ENCODE measurements at regions not wholly inside any gene's neighbourhood (a gene's known extent, or its start where the extent isn't known, plus 50 kb on each side); places are given as distances from the start of the nearest gene placed in this dataset.

GRCh38 chr2:66822186-66822585 lies 387.3 kb downstream of the MEIS1 start:
- Histone ChIP-seq H3K9me3 (ENCODE audit: insufficient read depth, low read depth, low read length) (peaks cover 5% of the 10 kb centered on the region), H3K4me1 (ENCODE audit: control insufficient read depth in 1 of 2, insufficient read depth in 2 of 2, low read length in 2 of 2) (peaks cover 8 to 15% of the 10 kb centered on the region in 2 experiments), H2BK120ac (ENCODE audit: insufficient read depth, low read length, poor library complexity) (no peak overlapping the region), H3K27ac (ENCODE audit: low read depth, low read length) (no peak overlapping the region), H3K4ac (ENCODE audit: low read depth, low read length) (no peak overlapping the region), H4K12ac (ENCODE audit: low read depth, low read length) (no peak overlapping the region), H2AK5ac (ENCODE audit: low read length) (no peak overlapping the region), H2AFZ (ENCODE audit: insufficient read depth, low read length, poor library complexity) (no peak overlapping the region), H3K27me3 (ENCODE audit: insufficient read depth, low read length) (no peaks in the 10 kb centered on the region), H3K36me3 (ENCODE audit: control insufficient read depth in 1 of 2, insufficient read depth in 2 of 2, low read length in 2 of 2) (no peaks in the 10 kb centered on the region), H3K79me1 (ENCODE audit: low read length) (peaks cover 10% of the 10 kb centered on the region), H3K4me2 (ENCODE audit: low read length) (no peak overlapping the region), H2BK12ac (ENCODE audit: low read length) (no peak overlapping the region), H3K23ac (ENCODE audit: low read length) (no peak overlapping the region), H4K8ac (ENCODE audit: low read depth, low read length) (no peak overlapping the region), H2BK5ac (ENCODE audit: low read depth, low read length, poor library complexity) (no peak overlapping the region), H3K14ac (ENCODE audit: low read length) (no peak overlapping the region), H4K91ac (ENCODE audit: low read depth, low read length) (no peak overlapping the region), H3K79me2 (ENCODE audit: control insufficient read depth, insufficient read depth, low read length, poor library complexity) (no peaks in the 10 kb centered on the region), H3K4me3 (ENCODE audit: low read depth, low read length) (no peak overlapping the region), H3K9ac (ENCODE audit: low read length) (no peak overlapping the region), H3K18ac (ENCODE audit: low read length) (no peak overlapping the region)
- WGBS (ENCODE audit: extremely low coverage, insufficient coverage, insufficient read length), result no CpG with 5 or more reads among the region's 6 CpGs
- DNase-seq, result no peak

- no peak overlapping the region for H2AFZ ChIP-seq (ENCODE audit: insufficient read depth, low read length, poor library complexity)
- H2BK5ac ChIP-seq (ENCODE audit: low read depth, low read length, poor library complexity), result no peak overlapping the region
- no peak overlapping the region for H4K91ac ChIP-seq (ENCODE audit: low read depth, low read length)
- H4K8ac ChIP-seq (ENCODE audit: low read depth, low read length), result no peak overlapping the region
- no peaks in the 10 kb centered on the region for H3K27me3 ChIP-seq (ENCODE audit: insufficient read depth, low read length)
- H3K23ac ChIP-seq (ENCODE audit: low read length), result no peak overlapping the region
- H3K14ac ChIP-seq (ENCODE audit: low read length), result no peak overlapping the region
- H4K12ac ChIP-seq (ENCODE audit: low read depth, low read length), result no peak overlapping the region
- peaks cover 10 to 20% of the 10 kb centered on the region in 2 experiments for H3K4me1 ChIP-seq (ENCODE audit: control insufficient read depth in 1 of 2, insufficient read depth in 2 of 2, low read length in 2 of 2)
- no peak overlapping the region for H3K4me2 ChIP-seq (ENCODE audit: low read length)
- H3K9me3 ChIP-seq (ENCODE audit: insufficient read depth, low read depth, low read length), result peaks cover 5% of the 10 kb centered on the region
- no peak for DNase-seq
- H3K36me3 ChIP-seq (ENCODE audit: control insufficient read depth in 1 of 2, insufficient read depth in 2 of 2, low read length in 2 of 2), result no peaks in the 10 kb centered on the region
- H3K27ac ChIP-seq (ENCODE audit: low read depth, low read length), result no peak overlapping the region
- H3K4me3 ChIP-seq (ENCODE audit: low read depth, low read length), result no peak overlapping the region
- H2AK5ac ChIP-seq (ENCODE audit: low read length), result no peak overlapping the region
- H3K79me2 ChIP-seq (ENCODE audit: control insufficient read depth, insufficient read depth, low read length, poor library complexity), result no peaks in the 10 kb centered on the region
- no CpG with 5 or more reads among the region's 3 CpGs for WGBS (ENCODE audit: extremely low coverage, insufficient coverage, insufficient read length)
- no peak overlapping the region for H2BK120ac ChIP-seq (ENCODE audit: insufficient read depth, low read length, poor library complexity)
- no peak overlapping the region for H3K9ac ChIP-seq (ENCODE audit: low read length)
- no peak overlapping the region for H3K4ac ChIP-seq (ENCODE audit: low read depth, low read length)
- H2BK12ac ChIP-seq (ENCODE audit: low read length), result no peak overlapping the region
- H3K79me1 ChIP-seq (ENCODE audit: low read length), result peaks cover 19% of the 10 kb centered on the region
- no peak overlapping the region for H3K18ac ChIP-seq (ENCODE audit: low read length)
Observed at GRCh38 chr2:66824926-66825325, 390.0 kb downstream of the MEIS1 start.

GRCh38 chr2:66827851-66828250 lies 392.9 kb downstream of the MEIS1 start:
- Histone ChIP-seq H3K4me1 (ENCODE audit: control insufficient read depth in 1 of 2, insufficient read depth in 2 of 2, low read length in 2 of 2) (peaks cover 10 to 20% of the 10 kb centered on the region in 2 experiments), H2AFZ (ENCODE audit: insufficient read depth, low read length, poor library complexity) (no peak overlapping the region), H3K4ac (ENCODE audit: low read depth, low read length) (no peak overlapping the region), H4K12ac (ENCODE audit: low read depth, low read length) (no peak overlapping the region), H3K36me3 (ENCODE audit: control insufficient read depth in 1 of 2, insufficient read depth in 2 of 2, low read length in 2 of 2) (no peaks in the 10 kb centered on the region), H3K9ac (ENCODE audit: low read length) (no peak overlapping the region), H2BK12ac (ENCODE audit: low read length) (no peak overlapping the region), H2AK5ac (ENCODE audit: low read length) (no peak overlapping the region), H3K18ac (ENCODE audit: low read length) (no peak overlapping the region), H3K9me3 (ENCODE audit: insufficient read depth, low read depth, low read length) (no peaks in the 10 kb centered on the region), H4K91ac (ENCODE audit: low read depth, low read length) (no peak overlapping the region), H3K4me2 (ENCODE audit: low read length) (no peak overlapping the region), H3K27me3 (ENCODE audit: insufficient read depth, low read length) (no peaks in the 10 kb centered on the region), H3K4me3 (ENCODE audit: low read depth, low read length) (no peak overlapping the region), H4K8ac (ENCODE audit: low read depth, low read length) (no peak overlapping the region), H3K79me2 (ENCODE audit: control insufficient read depth, insufficient read depth, low read length, poor library complexity) (no peaks in the 10 kb centered on the region), H3K79me1 (ENCODE audit: low read length) (peaks cover 19% of the 10 kb centered on the region), H2BK5ac (ENCODE audit: low read depth, low read length, poor library complexity) (peak overlapping the region; percentile 75), H2BK120ac (ENCODE audit: insufficient read depth, low read length, poor library complexity) (peak overlapping the region; percentile 31), H3K23ac (ENCODE audit: low read length) (no peak overlapping the region), H3K27ac (ENCODE audit: low read depth, low read length) (peak overlapping the region; percentile 90), H3K14ac (ENCODE audit: low read length) (no peak overlapping the region)
- WGBS (ENCODE audit: extremely low coverage, insufficient coverage, insufficient read length), result no CpG with 5 or more reads among the region's 4 CpGs
- DNase-seq, result peak; percentile 55 to 71

DNA sequence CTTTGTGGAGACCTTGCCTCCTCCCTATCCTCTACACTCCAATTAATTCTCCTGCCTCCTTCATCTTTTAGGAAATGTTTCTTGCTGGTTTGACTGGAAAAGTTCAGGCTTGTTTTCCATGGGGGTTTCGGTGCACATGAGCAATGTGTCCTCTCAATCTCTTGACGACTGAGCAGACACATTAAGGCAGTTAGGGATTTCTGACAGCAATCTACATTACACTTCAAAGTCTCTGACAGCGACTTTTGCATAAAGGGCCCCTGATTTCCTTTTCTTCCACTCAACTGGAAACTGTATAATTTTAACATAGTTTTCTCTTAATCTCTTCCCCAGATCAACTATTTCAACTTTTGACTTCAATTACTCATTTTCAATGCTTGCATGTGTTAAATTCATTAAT lies 394.0 kb downstream of the MEIS1 start:
- Histone ChIP-seq H4K8ac (ENCODE audit: low read depth, low read length) (no peak overlapping the region), H3K18ac (ENCODE audit: low read length) (no peak overlapping the region), H3K9me3 (ENCODE audit: insufficient read depth, low read depth, low read length) (no peaks in the 10 kb centered on the region), H3K4me1 (ENCODE audit: control insufficient read depth in 1 of 2, insufficient read depth in 2 of 2, low read length in 2 of 2) (peaks cover 10 to 22% of the 10 kb centered on the region in 2 experiments), H3K9ac (ENCODE audit: low read length) (no peak overlapping the region), H3K23ac (ENCODE audit: low read length) (no peak overlapping the region), H2AK5ac (ENCODE audit: low read length) (no peak overlapping the region), H2AFZ (ENCODE audit: insufficient read depth, low read length, poor library complexity) (no peak overlapping the region), H3K79me1 (ENCODE audit: low read length) (peaks cover 19% of the 10 kb centered on the region), H3K4ac (ENCODE audit: low read depth, low read length) (no peak overlapping the region), H2BK5ac (ENCODE audit: low read depth, low read length, poor library complexity) (peak overlapping the region; percentile 81), H3K4me3 (ENCODE audit: low read depth, low read length) (no peak overlapping the region), H3K4me2 (ENCODE audit: low read length) (no peak overlapping the region), H3K27me3 (ENCODE audit: insufficient read depth, low read length) (no peaks in the 10 kb centered on the region), H3K14ac (ENCODE audit: low read length) (peak overlapping the region; percentile 68), H3K27ac (ENCODE audit: low read depth, low read length) (peak overlapping the region; percentile 44), H4K12ac (ENCODE audit: low read depth, low read length) (no peak overlapping the region), H3K36me3 (ENCODE audit: control insufficient read depth in 1 of 2, insufficient read depth in 2 of 2, low read length in 2 of 2) (no peaks in the 10 kb centered on the region), H2BK12ac (ENCODE audit: low read length) (peak overlapping the region; percentile 91), H4K91ac (ENCODE audit: low read depth, low read length) (peak overlapping the region; percentile 85), H3K79me2 (ENCODE audit: control insufficient read depth, insufficient read depth, low read length, poor library complexity) (no peaks in the 10 kb centered on the region), H2BK120ac (ENCODE audit: insufficient read depth, low read length, poor library complexity) (peak overlapping the region; percentile 70)
- no CpG with 5 or more reads among the region's 3 CpGs for WGBS (ENCODE audit: extremely low coverage, insufficient coverage, insufficient read length)
- DNase-seq, result no peak
